T47D (cell line): ENCODE measurements at regions not wholly inside any gene's neighbourhood (a gene's known extent, or its start where the extent isn't known, plus 50 kb on each side); places are given as distances from the start of the nearest gene placed in this dataset.

Experiments
- DNase-seq, 2 experiments: peaks; one replicate each; pipeline versions ENCODE4 v3.0.0 to v3.0.0-alpha.2; 2011 to 2012; ENCODE audit warnings: low read depth in 1 of 2, low spot score in 1 of 2
- JUND ChIP-seq: IDR thresholded peaks from 2 replicates; pipeline ENCODE4 v1.6.1; 2012; ENCODE audit warnings: low read depth
- in situ Hi-C: cut with HindIII; loops from 2 replicates; pipeline ENCODE4 v1.10.0; 2016; ENCODE audit warnings: low sequenced_read_pairs, low pct_unique_long_range_greater_than_20kb

DNA sequence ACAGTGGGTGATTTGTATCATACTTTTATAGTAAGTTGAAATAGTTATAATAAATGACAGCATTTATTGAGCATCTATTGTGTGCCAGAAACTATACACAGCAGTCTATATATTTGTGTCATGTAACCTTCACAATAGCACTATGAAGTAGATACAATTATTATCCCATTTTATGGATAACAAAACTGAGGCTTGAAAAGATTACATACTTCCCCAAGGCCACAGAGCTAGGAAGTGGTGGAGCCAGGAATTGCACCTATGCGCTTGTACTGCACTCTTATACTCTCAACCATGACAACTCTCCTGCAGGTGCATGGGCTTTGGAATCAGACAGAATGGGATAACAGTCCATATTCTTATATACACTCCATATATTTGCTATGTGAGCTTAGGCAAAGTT, 110.6 kb upstream of the SOX5 start:
- no peak for TF ChIP-seq JUND
- DNase-seq, result no peak
- in situ Hi-C loops, result no loop called here

DNA sequence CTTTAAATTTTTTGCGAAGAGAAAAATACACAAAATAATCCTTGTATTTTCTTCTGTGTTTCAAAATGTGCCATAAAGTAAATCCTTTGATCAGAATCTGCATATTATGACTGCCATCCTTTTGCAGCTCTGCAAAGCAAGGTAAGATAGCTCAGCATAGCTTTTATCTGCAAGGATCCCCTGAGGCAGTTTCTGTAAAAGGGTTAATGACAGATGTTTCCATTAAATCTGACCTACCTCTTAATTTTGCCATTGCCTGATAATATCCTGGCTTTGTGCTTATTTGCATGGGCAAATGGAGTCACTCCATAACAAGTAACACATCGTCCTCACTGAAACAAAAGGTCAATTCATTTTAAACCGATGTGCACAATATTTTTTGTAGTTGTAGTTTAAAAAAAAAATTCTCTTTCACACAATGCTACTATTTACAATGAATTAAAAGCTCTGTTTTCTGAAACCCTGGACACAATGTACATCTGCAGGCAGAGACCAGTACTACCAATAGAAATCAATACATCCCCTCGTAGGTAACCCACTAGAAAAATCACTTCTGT, 108.5 kb upstream of the SOX5 start:
- no peak for DNase-seq
- no peak for TF ChIP-seq JUND
- in situ Hi-C loops, result no loop called here

DNA sequence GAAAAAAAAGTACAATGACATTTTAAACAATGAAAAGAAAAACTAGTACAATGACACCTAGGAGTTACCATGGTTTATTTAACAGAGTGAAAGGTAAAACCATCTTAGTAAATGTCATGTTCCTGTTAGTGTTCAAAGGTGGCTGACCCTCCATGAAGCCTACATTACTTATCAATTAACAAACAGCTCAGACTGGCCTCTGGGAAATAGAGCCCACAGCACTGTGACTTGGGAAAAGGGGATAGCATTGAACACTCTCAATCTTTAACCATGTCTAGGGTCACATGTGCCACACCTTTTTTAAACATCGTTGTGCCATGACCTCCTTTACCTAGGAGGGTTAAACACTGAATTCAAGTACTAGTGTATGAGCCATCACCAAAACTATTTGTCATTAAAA, 106.3 kb upstream of the SOX5 start:
- no peak for TF ChIP-seq JUND
- in situ Hi-C loops, result no loop called here

DNA sequence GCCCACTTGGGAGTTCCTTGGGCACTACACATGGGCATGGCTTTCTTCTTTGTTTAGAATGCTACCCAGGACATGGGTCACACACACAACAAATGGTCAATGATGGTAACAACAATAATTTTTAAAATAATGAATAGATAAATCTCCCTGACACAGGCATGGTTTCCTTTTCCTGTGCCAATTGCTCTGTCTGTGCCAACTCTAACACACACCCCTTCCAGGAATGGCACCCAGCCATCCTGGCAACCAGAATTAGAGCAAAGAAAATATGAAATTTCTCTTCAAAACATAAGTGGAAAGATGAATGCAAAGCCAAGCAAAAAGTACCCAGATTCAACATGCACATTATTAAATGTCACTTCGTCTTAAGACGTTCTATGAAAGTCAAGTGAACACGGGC, 104.9 kb upstream of the SOX5 start:
- no peak for DNase-seq
- no peak for TF ChIP-seq JUND
- in situ Hi-C loops, result no loop called here

More for the DNA sequence above, 106.3 kb upstream of the SOX5 start:
- no peak for DNase-seq

DNA sequence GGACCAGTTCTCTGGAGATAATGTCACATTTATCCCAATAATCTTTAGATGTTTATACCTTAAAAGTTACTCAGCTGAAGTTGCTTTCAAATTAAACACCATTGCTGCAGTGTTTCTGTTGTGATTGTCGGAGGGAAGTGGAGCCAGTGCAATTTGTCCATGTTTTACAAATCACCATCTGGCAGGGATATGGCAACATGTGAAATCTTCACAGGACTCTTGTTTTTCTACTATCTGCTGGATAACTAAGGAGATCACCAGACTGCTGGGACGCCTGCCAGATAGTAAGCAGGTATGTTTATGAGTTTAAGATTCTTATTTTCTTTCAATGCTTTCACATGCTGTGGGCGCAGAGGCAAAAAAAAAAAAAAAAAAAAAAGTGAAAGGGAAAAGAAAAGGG, 100.3 kb upstream of the SOX5 start:
- in situ Hi-C loops, result no loop called here
- no peak for TF ChIP-seq JUND
- DNase-seq, result no peak

DNA sequence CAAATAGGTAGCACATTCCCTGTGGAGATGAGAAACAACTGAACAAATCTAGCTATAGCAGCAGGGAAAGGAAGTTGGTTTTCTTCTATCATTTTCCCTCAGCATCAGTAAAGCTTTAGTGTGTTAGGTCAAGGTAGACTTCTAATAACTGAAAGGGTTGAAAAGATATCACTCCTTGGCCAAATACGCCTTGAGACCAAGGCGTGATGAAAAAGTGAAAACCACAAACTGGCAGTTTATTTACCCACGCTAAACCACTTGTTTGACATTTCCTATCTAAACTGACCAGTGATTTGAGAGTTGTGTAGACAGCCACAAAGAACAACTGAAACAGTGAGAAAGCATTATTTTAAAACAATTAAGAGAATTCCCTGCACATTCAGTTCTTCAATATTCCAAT, 99.6 kb upstream of the SOX5 start:
- DNase-seq, result no peak

DNA sequence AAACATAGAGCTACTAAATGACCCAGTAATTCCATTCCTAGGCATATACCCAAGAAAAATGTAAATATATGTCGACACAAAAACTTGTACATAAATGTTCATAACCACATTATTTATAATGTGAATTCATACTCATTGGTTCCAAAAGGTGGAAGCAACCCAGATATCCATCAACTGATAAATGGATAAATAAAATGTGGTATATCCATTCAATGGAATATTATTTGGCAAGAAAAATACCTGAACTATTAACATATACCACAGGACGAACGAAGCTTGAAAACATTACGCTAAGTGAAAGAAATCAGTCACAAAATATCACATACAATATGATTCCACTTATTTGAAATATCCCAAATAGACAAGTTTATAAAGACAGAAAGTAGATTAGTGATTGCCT, 99.0 kb upstream of the SOX5 start:
- DNase-seq, result no peak
- in situ Hi-C loops, result no loop called here
- no peak for TF ChIP-seq JUND

More for the DNA sequence above, 99.6 kb upstream of the SOX5 start:
- TF ChIP-seq JUND, result no peak
- in situ Hi-C loops, result no loop called here

DNA sequence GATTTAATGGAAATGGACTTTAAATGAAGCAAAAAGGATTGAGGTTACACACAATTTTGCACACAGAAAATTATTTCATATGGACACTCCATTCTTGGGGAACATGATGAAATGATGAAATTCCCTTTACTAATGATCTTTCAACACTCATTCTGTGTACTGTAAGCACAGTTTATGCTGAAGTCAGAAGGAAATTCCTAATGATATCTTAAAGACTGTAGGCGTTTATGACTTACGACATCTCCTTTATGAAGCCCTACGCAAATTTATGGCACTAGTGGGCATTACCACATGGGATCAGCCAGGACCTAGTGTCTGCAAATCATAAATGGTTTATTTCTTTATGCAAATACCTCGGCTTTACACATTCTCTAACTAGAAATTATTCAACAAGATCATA, 97.9 kb upstream of the SOX5 start:
- in situ Hi-C loops, result no loop called here
- no peak for DNase-seq
- TF ChIP-seq JUND, result no peak

DNA sequence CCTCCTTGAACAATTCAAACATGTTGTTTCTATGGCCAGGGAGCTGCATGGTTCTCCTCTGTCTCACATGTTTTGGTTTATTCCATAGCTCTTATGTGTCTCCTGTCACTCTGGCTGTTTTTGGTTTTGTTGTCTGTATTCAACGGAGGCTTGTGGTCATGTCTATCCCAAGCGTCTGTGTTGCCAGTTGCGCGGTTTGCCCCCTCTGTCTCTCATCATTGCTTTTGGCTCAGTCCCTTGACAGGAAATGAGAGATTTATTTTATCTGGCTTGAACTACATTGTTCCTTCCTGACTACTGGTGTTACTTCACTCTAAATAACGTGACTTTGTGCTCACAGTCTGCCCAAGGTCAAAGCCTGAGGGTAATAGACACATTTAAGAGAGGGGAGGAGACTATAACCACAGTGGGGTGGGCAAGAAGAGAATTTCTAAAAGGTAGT, 96.4 kb upstream of the SOX5 start:
- no peak for TF ChIP-seq JUND
- in situ Hi-C loops, result no loop called here
- no peak for DNase-seq

DNA sequence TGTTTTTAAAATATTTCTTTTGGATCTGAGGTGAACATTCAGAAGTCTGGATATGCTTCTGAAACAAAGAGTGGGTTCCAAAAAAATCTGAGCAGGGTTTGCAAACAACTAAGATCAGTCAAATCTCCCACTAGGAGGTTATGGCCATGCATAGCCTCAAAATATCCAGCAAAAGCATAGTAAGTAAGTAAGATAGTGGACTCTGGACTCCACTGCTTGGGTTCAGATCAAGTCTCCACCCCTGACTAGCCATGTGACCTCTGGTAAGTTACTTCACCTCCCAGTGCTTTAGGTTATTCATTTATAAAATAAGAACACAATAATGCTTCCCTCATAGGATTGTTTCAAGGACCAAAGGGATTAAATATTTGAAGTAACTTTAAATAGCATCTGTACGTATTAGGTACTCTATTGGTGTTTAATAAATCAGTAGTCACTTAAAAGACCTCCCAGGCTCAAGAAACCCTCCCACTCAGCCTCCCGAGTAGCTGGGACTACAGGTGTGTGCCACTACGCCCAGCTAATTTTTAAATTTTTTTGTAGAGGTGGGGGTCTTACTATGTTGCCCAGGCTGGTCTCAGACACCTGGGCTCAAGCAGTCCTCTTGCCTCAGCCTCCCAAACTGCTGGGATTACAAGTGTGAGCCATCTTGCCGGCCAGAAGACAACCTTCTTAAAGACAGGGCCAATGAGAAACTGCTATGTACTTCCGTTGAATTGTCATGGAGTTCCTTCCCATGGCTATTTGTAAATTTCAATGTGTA, 95.7 kb upstream of the SOX5 start:
- in situ Hi-C loops, result no loop called here
- no peak for DNase-seq
- no peak for TF ChIP-seq JUND

DNA sequence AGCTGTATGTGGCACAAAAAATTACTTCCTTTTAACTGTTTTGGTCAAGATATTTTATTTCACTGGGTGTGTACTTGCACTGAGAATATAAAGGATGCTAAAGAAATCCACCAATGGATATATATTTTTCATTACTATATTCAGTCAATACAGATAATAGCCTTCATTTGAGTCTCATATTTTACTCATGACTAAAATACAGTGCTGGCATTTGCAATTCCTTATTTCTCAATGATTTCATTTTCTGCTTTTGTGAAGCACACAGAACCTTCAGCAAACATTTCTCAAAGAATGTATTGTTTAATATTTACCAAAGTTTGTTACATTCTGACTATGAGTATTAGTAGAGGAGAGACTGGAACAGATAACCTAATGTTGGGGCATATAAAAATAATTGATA, 93.2 kb upstream of the SOX5 start:
- in situ Hi-C loops, result no loop called here
- DNase-seq, result no peak

DNA sequence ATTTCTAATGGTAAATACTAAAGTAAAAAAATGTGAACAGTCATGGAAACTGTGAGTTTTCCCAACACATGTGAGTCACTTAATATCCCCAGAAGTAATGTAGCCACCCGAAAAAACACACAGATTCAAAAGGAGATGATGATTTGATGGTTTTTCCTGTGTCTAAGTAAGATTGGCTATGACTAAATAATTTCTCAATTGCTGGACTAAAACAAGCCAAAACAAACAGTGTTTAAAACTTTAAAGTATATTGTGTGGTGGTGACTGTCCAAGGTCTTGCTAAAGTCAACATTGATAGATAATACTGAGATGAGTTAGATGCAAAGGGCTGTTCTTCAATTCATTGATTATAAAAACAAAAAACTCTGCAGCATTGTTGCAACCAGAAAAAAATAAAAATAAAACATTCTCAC, 89.6 kb upstream of the SOX5 start:
- in situ Hi-C loops, result no loop called here
- DNase-seq, result no peak
- no peak for TF ChIP-seq JUND

More for the DNA sequence above, 93.2 kb upstream of the SOX5 start:
- TF ChIP-seq JUND, result no peak

DNA sequence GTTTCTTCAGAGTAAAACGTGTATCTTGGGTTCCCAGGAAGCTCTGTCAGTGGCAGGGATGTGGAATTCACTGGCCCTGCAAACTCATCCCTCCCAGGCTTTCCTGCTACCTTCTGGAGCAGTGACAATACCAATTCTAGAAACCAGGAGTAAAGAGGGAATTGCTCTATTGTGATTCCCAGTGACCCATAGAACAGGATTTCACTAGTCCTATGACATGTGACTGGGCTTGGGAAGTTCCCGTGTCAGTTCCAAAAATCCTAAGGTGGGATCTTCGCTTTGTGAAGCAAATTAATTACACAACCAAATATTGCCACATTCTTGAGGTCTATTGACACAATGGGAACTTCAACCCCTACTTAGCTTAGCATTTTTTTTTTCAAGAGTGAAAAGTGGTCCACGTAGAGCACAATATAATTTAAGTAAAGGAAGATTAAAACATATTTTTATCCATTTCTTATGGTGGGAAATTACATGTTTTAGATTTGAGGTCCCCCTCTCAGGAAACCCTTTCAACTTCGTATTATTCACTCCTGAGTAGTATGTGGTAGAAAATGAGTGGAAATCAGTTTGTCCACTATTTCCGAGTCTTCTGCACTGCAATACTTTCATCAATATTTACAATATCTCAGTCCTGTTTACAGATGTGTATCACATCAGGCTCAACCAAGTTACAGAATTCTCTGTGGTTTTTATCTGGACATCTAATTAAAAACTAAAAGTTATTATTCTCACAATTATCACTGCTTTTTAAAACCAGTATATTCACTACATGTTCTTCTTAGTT, 88.9 kb upstream of the SOX5 start:
- no peak for TF ChIP-seq JUND
- in situ Hi-C loops, result no loop called here
- no peak for DNase-seq
